SK-N-SH (cell line): ENCODE measurements at regions not wholly inside any gene's neighbourhood (a gene's known extent, or its start where the extent isn't known, plus 50 kb on each side); places are given as distances from the start of the nearest gene placed in this dataset.

ENCODE experiments used
- CTCF ChIA-PET: fragments of 300-600, 350-600 bp; formaldehyde crosslinking; extraction: SDS; loops from one replicate; lab custom pipeline; 2021; lab: Yijun Ruan, JAX
- POLR2A ChIA-PET: fragments of 350-600 bp; sonication (Branson Sonifier 250); formaldehyde crosslinking; extraction: SDS; loops from one replicate; lab custom pipeline; 2020; ENCODE audit warnings: antibody characterized with exemption, inconsistent platforms; lab: Yijun Ruan, JAX
- DNase-seq: peaks from one replicate; pipeline ENCODE4 v3.0.0; 2012
- H2AFZ ChIP-seq: fragments of 200-600 bp; sonication (generic); 2 replicates; pipeline ENCODE4 v1.8.1; 2016; ENCODE audit warnings: antibody characterized with exemption, mild to moderate bottlenecking, low read depth
- H3F3A ChIP-seq: fragments of 200-600 bp; sonication (generic); replicated peaks from 2 replicates; pipeline ENCODE3; 2016; ENCODE audit warnings: antibody characterized with exemption, mild to moderate bottlenecking; ENCODE audit not compliant: insufficient read depth
- H3K27ac ChIP-seq, 2 experiments: fragments of 200-500 bp in 1 of 2; fragments of 200-600 bp in 1 of 2; sonication (Bioruptor generic) in 1 of 2; sonication (generic), shearing (Covaris generic) in 1 of 2; 2 replicates each; pipeline versions ENCODE4 v1.5.1 to v1.6.1; 2014 to 2016; ENCODE audit warnings: low read depth in 2 of 2, inconsistent platforms in 1 of 2, low read length in 1 of 2, mild to moderate bottlenecking in 1 of 2, mixed read lengths in 1 of 2
- H3K27me3 ChIP-seq: fragments of 200-600 bp; sonication (generic), shearing (Covaris generic); 2 replicates; pipeline ENCODE4 v1.6.1; 2016; ENCODE audit warnings: mixed run types; ENCODE audit not compliant: insufficient read depth
- H3K36me3 ChIP-seq, 2 experiments: fragments of 200-500 bp in 1 of 2; fragments of 200-600 bp in 1 of 2; sonication (Bioruptor generic) in 1 of 2; sonication (generic) in 1 of 2; replicated peaks in 1 of 2; 2 replicates each; pipeline versions ENCODE3 to v1.5.1; 2014 to 2016; ENCODE audit warnings: low read length in 1 of 2, mild to moderate bottlenecking in 1 of 2; ENCODE audit not compliant: insufficient read depth in 2 of 2, control insufficient read depth in 1 of 2
- H3K4me1 ChIP-seq, 2 experiments: fragments of 200-500 bp in 1 of 2; fragments of 200-600 bp in 1 of 2; sonication (Bioruptor generic) in 1 of 2; sonication (generic), shearing (Covaris generic) in 1 of 2; 2 replicates each; pipeline versions ENCODE4 v1.5.1 to v1.6.1; 2014 to 2016; ENCODE audit warnings: low read depth in 1 of 2, low read length in 1 of 2, mixed run types in 1 of 2; ENCODE audit not compliant: insufficient read depth in 2 of 2, control insufficient read depth in 1 of 2
- H3K4me2 ChIP-seq: fragments of 200-600 bp; sonication (generic), shearing (Covaris generic); 2 replicates; pipeline ENCODE4 v1.6.1; 2017; ENCODE audit warnings: mixed run types
- H3K4me3 ChIP-seq, 2 experiments: fragments of 200-500 bp in 1 of 2; fragments of 200-600 bp in 1 of 2; sonication (Bioruptor generic) in 1 of 2; sonication (generic), shearing (Covaris generic) in 1 of 2; 2 replicates each; pipeline versions ENCODE4 v1.5.1 to v1.8.1; 2014 to 2016; ENCODE audit warnings: low read depth in 2 of 2, inconsistent platforms in 1 of 2, low read length in 1 of 2, mild to moderate bottlenecking in 1 of 2, mixed read lengths in 1 of 2, moderate library complexity in 1 of 2
- H3K79me2 ChIP-seq: fragments of 200-600 bp; sonication (generic); 2 replicates; pipeline ENCODE4 v1.8.1; 2017; ENCODE audit warnings: mild to moderate bottlenecking; ENCODE audit not compliant: insufficient read depth
- H3K9ac ChIP-seq: fragments of 200-600 bp; sonication (generic); 2 replicates; pipeline ENCODE4 v1.6.1; 2017; ENCODE audit warnings: mixed run types
- H3K9me2 ChIP-seq: fragments of 200-600 bp; sonication (generic); 2 replicates; pipeline ENCODE4 v1.6.1; 2017; ENCODE audit warnings: mixed run types
- H3K9me3 ChIP-seq: fragments of 200-600 bp; sonication (generic); 2 replicates; pipeline ENCODE4 v1.6.1; 2017; ENCODE audit warnings: mixed run types, mild to moderate bottlenecking, moderate library complexity
- H4K20me1 ChIP-seq: fragments of 200-600 bp; sonication (generic); 2 replicates; pipeline ENCODE4 v1.6.1; 2017; ENCODE audit warnings: mild to moderate bottlenecking, mixed run types; ENCODE audit not compliant: insufficient read depth
- GABPA ChIP-seq: IDR thresholded peaks from 2 replicates; pipeline ENCODE4 v1.4.0; 2012; ENCODE audit warnings: low read depth, mild to moderate bottlenecking
- JUND ChIP-seq: IDR thresholded peaks from 2 replicates; pipeline ENCODE4 v1.4.0; 2012
- MXI1 ChIP-seq: IDR thresholded peaks from 2 replicates; pipeline ENCODE4 v1.6.1; 2012; ENCODE audit warnings: mild to moderate bottlenecking, low read depth, low read length, improper control_type of control experiment
- NFIC ChIP-seq: IDR thresholded peaks from 2 replicates; pipeline ENCODE4 v1.4.0; 2012; ENCODE audit warnings: borderline replicate concordance
- TAF1 ChIP-seq: IDR thresholded peaks from 2 replicates; pipeline ENCODE4 v1.6.1; 2012; ENCODE audit warnings: low read depth, mild to moderate bottlenecking, low read length, moderate library complexity, borderline replicate concordance
- TCF12 ChIP-seq: IDR thresholded peaks from 2 replicates; pipeline ENCODE4 v1.4.0; 2012
- TEAD4 ChIP-seq: IDR thresholded peaks from 2 replicates; pipeline ENCODE4 v1.4.0; 2012; ENCODE audit warnings: mild to moderate bottlenecking, borderline replicate concordance; ENCODE audit not compliant: insufficient read depth
- YY1 ChIP-seq: IDR thresholded peaks from 2 replicates; pipeline ENCODE4 v1.4.0; 2012; ENCODE audit warnings: low read depth, mild to moderate bottlenecking
- WGBS: methylation state at CpG from one replicate; pipeline ENCODE4 v1.1.6; 2017; ENCODE audit warnings: low lambda C conversion rate; 5-methylcytosine and 5-hydroxymethylcytosine counted together
- TF ChIP-seq, protein P1 (sequence below): IDR thresholded peaks from 2 replicates; pipeline ENCODE4 v1.4.0; 2012; ENCODE audit warnings: low read depth
- TF ChIP-seq, protein P2 (sequence below): IDR thresholded peaks from 2 replicates; pipeline ENCODE4; 2012
- TF ChIP-seq, protein P3 (sequence below): fragments of 200-600 bp; sonication (generic); IDR thresholded peaks from 2 replicates; pipeline ENCODE4 v1.6.1; 2017; ENCODE audit warnings: antibody characterized with exemption, mild to moderate bottlenecking, moderate library complexity

DNA sequence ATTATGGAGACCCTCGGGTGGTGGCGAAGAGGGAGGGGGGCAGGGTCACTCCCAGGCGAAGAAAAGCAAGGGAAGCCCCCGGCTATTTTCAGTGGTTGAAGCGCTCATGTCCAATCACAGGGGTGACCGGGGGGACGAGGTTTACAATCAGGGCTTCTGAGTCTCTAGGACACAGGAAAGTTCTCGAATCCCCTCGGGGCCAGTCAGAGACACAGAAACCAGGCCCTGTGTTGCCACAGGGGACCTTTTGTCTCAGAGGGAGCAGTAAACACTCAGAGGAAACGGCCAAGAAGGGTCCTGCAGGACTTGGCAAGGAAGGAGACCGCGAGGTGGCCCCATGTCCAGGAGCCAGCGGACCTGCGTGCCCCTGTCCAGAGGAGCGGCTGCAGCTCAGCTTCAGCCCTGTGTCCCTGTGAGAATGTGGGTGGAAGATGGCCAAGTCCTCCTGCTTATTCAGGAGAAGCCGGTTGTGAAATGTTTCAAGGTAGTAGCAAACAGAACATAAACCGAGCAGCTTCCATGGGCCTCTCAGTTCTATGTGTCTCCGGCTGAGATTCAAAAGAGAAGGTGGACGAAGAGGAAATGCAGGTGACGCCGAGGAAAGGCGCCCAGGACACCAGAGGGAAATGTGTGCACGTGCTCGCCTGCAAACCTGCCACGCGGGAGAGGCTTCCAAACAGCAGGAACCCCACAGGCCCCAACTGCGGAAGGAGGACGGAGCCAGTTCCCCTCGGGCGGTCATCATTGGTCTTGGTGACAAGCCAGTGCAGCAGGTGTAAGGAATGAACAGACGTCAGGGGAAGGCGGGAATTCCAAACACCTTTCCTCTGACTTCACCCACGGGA lies 357.6 kb downstream of the BRD1 start:
- Histone ChIP-seq H3K4me2 (no peak overlapping the region), H3K79me2 (no peaks in the 10 kb centered on the region), H3K9me3 (no peaks in the 10 kb centered on the region), H3K9me2 (no peaks in the 10 kb centered on the region), H4K20me1 (no peaks in the 10 kb centered on the region), H3K4me3 (no peak overlapping the region), H3K36me3 (no peaks in the 10 kb centered on the region), H3K27ac (no peak overlapping the region), H3F3A (no peaks in the 10 kb centered on the region), H3K9ac (no peak overlapping the region), H3K27me3 (0 out of 2 replicates have a peak, but pooled peaks cover 4% of the 10 kb centered on the region), H2AFZ (no peak overlapping the region), H3K4me1 (no peaks in the 10 kb centered on the region)
- CTCF ChIA-PET = no interaction called here
- TF ChIP-seq MXI1 (no peak), JUND (no peak), GABPA (no peak), TEAD4 (no peak), TAF1 (no peak), NFIC (no peak), TCF12 (no peak)
- TF ChIP-seq, protein P1, sequence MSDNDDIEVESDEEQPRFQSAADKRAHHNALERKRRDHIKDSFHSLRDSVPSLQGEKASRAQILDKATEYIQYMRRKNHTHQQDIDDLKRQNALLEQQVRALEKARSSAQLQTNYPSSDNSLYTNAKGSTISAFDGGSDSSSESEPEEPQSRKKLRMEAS = no peak
- TF ChIP-seq, protein P2, sequence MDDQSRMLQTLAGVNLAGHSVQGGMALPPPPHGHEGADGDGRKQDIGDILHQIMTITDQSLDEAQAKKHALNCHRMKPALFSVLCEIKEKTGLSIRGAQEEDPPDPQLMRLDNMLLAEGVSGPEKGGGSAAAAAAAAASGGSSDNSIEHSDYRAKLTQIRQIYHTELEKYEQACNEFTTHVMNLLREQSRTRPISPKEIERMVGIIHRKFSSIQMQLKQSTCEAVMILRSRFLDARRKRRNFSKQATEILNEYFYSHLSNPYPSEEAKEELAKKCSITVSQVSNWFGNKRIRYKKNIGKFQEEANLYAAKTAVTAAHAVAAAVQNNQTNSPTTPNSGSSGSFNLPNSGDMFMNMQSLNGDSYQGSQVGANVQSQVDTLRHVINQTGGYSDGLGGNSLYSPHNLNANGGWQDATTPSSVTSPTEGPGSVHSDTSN = no peak
- TF ChIP-seq, protein P3, sequence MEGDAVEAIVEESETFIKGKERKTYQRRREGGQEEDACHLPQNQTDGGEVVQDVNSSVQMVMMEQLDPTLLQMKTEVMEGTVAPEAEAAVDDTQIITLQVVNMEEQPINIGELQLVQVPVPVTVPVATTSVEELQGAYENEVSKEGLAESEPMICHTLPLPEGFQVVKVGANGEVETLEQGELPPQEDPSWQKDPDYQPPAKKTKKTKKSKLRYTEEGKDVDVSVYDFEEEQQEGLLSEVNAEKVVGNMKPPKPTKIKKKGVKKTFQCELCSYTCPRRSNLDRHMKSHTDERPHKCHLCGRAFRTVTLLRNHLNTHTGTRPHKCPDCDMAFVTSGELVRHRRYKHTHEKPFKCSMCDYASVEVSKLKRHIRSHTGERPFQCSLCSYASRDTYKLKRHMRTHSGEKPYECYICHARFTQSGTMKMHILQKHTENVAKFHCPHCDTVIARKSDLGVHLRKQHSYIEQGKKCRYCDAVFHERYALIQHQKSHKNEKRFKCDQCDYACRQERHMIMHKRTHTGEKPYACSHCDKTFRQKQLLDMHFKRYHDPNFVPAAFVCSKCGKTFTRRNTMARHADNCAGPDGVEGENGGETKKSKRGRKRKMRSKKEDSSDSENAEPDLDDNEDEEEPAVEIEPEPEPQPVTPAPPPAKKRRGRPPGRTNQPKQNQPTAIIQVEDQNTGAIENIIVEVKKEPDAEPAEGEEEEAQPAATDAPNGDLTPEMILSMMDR = no peak
- POLR2A ChIA-PET = no interaction called here
- WGBS = 38% methylated on average over 30 of the region's 33 CpGs
- DNase-seq = no peak

DNA sequence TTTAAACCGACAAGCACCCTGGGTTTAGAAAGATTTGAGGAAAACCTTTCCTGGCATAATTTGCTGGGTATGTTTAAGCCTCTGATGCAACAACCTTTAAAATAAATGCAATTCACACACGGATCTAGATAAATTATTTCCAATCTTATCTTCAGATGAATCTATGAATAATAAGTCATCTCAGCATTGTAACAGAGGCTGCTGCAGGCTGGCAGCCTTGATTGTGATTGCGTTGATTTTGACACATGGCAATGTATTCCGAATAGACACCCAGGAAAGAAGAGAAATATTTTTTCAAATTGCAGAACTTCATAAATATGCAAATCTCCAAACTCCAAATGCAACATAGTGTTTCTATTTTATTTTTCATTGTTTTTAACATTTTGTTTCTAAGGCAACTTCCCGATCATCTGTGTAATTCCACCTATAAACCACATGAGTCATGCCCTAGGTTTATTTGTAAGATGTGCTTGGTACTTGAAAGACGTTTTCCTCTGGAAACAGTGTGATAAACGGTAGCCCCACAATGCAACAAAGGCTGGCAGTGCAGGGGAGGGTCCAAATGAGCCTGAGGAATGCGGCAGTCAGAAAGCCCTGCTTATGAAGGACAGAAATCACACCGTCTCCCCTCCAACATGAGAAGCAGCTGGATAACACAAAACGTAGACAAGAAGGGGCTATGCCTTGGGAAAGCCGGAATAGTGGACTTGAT lies 359.0 kb downstream of the BRD1 start:
- no peak for DNase-seq
- WGBS = 12% methylated on average over 11 of the region's 11 CpGs
- 0 out of 2 replicates have a peak, but pooled peaks cover 4% of the 10 kb centered on the region for H3K27me3 ChIP-seq
- POLR2A ChIA-PET = no interaction called here
- no peak overlapping the region for H3K9ac ChIP-seq
- no peaks in the 10 kb centered on the region for H3K79me2 ChIP-seq
- H3K9me2 ChIP-seq = no peaks in the 10 kb centered on the region
- H3K4me3 ChIP-seq = no peak overlapping the region
- H3K36me3 ChIP-seq = no peaks in the 10 kb centered on the region
- H2AFZ ChIP-seq = no peak overlapping the region
- CTCF ChIA-PET = no interaction called here
- H3K4me1 ChIP-seq = no peaks in the 10 kb centered on the region
- no peaks in the 10 kb centered on the region for H4K20me1 ChIP-seq
- H3K4me2 ChIP-seq = no peak overlapping the region
- no peak overlapping the region for H3K27ac ChIP-seq
- no peak for TF ChIP-seq YY1
- no peak for TF ChIP-seq MXI1
- TF ChIP-seq TEAD4 = no peak
- TF ChIP-seq, protein P3 = no peak
- H3F3A ChIP-seq = no peaks in the 10 kb centered on the region
- H3K9me3 ChIP-seq = no peaks in the 10 kb centered on the region
